ENCODE measurements at regions not wholly inside any gene's neighbourhood (a gene's known extent, or its start where the extent isn't known, plus 50 kb on each side); places are given as distances from the start of the nearest gene placed in this dataset.
A peak's percentile ranks its signal among the peaks of the same experiment; 100 is the strongest.

DNA sequence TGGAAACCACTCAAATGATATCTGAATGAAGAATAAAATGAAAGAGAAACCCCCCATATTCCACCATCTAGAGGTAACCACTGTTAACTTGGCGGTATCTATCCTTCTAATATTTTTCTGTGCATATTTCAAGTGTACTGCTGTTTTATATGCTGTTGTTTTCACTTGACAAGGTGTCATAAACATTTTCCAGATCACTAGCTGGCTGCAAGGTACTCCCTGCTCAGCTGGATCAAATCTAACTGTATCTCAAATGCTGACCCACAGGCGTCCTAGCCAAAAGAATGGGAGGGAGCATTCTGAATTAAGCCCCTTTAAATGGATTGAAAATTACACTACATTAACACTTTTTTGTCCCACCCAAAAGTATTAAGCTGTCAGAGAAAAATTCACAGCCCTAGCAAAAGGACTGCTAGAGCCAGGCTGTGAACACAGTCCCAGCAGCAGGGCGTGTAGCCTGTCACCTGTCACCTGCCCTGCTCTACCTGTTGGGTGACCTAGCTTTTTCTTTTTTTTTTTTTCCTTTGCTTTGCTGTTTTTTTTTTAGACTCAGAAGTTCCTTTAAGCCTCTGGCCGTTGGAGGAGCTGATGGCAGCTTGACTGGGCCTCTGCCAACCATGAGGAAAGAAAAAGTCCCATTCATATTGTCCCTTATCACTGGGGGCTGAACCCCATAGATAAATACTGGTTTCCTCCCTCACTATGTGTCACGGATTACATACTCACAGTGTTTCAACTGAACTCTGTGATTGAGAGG is 93.7 kb upstream of the TSC22D2 start:
- no peak for DNase-seq
- H3K27ac ChIP-seq (ENCODE audit: low read depth in 1 of 2, low read length in 2 of 2), result no peak overlapping the region
- TF ChIP-seq, protein P1, sequence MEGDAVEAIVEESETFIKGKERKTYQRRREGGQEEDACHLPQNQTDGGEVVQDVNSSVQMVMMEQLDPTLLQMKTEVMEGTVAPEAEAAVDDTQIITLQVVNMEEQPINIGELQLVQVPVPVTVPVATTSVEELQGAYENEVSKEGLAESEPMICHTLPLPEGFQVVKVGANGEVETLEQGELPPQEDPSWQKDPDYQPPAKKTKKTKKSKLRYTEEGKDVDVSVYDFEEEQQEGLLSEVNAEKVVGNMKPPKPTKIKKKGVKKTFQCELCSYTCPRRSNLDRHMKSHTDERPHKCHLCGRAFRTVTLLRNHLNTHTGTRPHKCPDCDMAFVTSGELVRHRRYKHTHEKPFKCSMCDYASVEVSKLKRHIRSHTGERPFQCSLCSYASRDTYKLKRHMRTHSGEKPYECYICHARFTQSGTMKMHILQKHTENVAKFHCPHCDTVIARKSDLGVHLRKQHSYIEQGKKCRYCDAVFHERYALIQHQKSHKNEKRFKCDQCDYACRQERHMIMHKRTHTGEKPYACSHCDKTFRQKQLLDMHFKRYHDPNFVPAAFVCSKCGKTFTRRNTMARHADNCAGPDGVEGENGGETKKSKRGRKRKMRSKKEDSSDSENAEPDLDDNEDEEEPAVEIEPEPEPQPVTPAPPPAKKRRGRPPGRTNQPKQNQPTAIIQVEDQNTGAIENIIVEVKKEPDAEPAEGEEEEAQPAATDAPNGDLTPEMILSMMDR (IDR thresholded peaks at IDR 0.05), result no peak
- H2AFZ ChIP-seq (ENCODE audit: insufficient read depth, low read depth, low read length, poor library complexity, severe bottlenecking), result no peak overlapping the region
- H3K27me3 ChIP-seq (ENCODE audit: control insufficient read depth in 2 of 2, insufficient read depth in 2 of 2, low read length in 2 of 2), result no peaks in the 10 kb centered on the region
- H3K36me3 Mint-ChIP-seq, result no peaks in the 10 kb centered on the region
- H3K4me2 ChIP-seq (replicated peaks; ENCODE audit: extremely low read depth, low read length, poor library complexity, severe bottlenecking), result no peak overlapping the region
- no peaks in the 10 kb centered on the region for H3K4me1 ChIP-seq (ENCODE audit: control insufficient read depth in 1 of 2, insufficient read depth in 2 of 2, low read length in 2 of 2)
- H3K4me3 ChIP-seq (replicated peaks in 1 of 3; ENCODE audit: low read depth in 2 of 3, low read length in 3 of 3), result no peak overlapping the region
- H3K27ac Mint-ChIP-seq, result no peak overlapping the region
- H4K20me1 ChIP-seq (ENCODE audit: insufficient read depth, low read length), result no peaks in the 10 kb centered on the region
- peaks cover 0 to 2% (median 0%) of the 10 kb centered on the region in 7 donors for H3K9me3 Mint-ChIP-seq
- no peaks in the 10 kb centered on the region for H3K36me3 ChIP-seq (replicated peaks in 1 of 2; ENCODE audit: control insufficient read depth in 1 of 2, insufficient read depth in 2 of 2, low read length in 2 of 2)
- H3K4me3 Mint-ChIP-seq, result no peak overlapping the region
- intact Hi-C loops (cut with micrococcal nuclease), result no loop called here
- H3K4me1 Mint-ChIP-seq, result no peaks in the 10 kb centered on the region
- peaks cover 0 to 2% (median 0%) of the 10 kb centered on the region in 3 donors for H3K27me3 Mint-ChIP-seq (ENCODE audit: low read depth in 3 of 3)
- WGBS (ENCODE audit: insufficient coverage), result 100% methylated on average over 1 of the region's 5 CpGs
- H3K79me2 ChIP-seq (ENCODE audit: insufficient read depth, low read length), result no peaks in the 10 kb centered on the region
- H3K9ac ChIP-seq (ENCODE audit: insufficient read depth, low read length, poor library complexity, severe bottlenecking), result no peak overlapping the region
- H3K9me3 ChIP-seq (replicated peaks in 1 of 2; ENCODE audit: control insufficient read depth in 1 of 2, insufficient read depth in 1 of 2, low read length in 2 of 2), result no peaks in the 10 kb centered on the region

- H3K27me3 Mint-ChIP-seq (ENCODE audit: low read depth in 3 of 3), result peaks cover 0 to 3% (median 2%) of the 10 kb centered on the region in 3 donors
- no peak overlapping the region for H3K4me2 ChIP-seq (replicated peaks; ENCODE audit: extremely low read depth, low read length, poor library complexity, severe bottlenecking)
- H3K4me3 Mint-ChIP-seq, result no peak overlapping the region
- H3K36me3 Mint-ChIP-seq, result no peaks in the 10 kb centered on the region
- TF ChIP-seq, protein P1 (IDR thresholded peaks at IDR 0.05), result peak; percentile 2
- no CpG with 5 or more reads among the region's 1 CpG for WGBS (ENCODE audit: insufficient coverage)
- H3K27me3 ChIP-seq (ENCODE audit: control insufficient read depth in 2 of 2, insufficient read depth in 2 of 2, low read length in 2 of 2), result no peaks in the 10 kb centered on the region
- DNase-seq, result no peak
- H3K79me2 ChIP-seq (ENCODE audit: insufficient read depth, low read length), result no peaks in the 10 kb centered on the region
- peaks cover 0 to 2% (median 0%) of the 10 kb centered on the region in 7 donors for H3K9me3 Mint-ChIP-seq
- no peaks in the 10 kb centered on the region for H4K20me1 ChIP-seq (ENCODE audit: insufficient read depth, low read length)
- H3K27ac ChIP-seq (ENCODE audit: low read depth in 1 of 2, low read length in 2 of 2), result no peak overlapping the region
- no peak overlapping the region for H3K27ac Mint-ChIP-seq
- no peaks in the 10 kb centered on the region for H3K36me3 ChIP-seq (replicated peaks in 1 of 2; ENCODE audit: control insufficient read depth in 1 of 2, insufficient read depth in 2 of 2, low read length in 2 of 2)
- H3K9ac ChIP-seq (ENCODE audit: insufficient read depth, low read length, poor library complexity, severe bottlenecking), result no peak overlapping the region
- H3K4me3 ChIP-seq (replicated peaks in 1 of 3; ENCODE audit: low read depth in 2 of 3, low read length in 3 of 3), result no peak overlapping the region
- intact Hi-C loops (cut with micrococcal nuclease), result no loop called here
- H3K4me1 Mint-ChIP-seq, result no peaks in the 10 kb centered on the region
- no peaks in the 10 kb centered on the region for H3K4me1 ChIP-seq (ENCODE audit: control insufficient read depth in 1 of 2, insufficient read depth in 2 of 2, low read length in 2 of 2)
- no peaks in the 10 kb centered on the region for H3K9me3 ChIP-seq (replicated peaks in 1 of 2; ENCODE audit: control insufficient read depth in 1 of 2, insufficient read depth in 1 of 2, low read length in 2 of 2)
- no peak overlapping the region for H2AFZ ChIP-seq (ENCODE audit: insufficient read depth, low read depth, low read length, poor library complexity, severe bottlenecking)
Measured at GRCh38 chr3:150312018-150312657, 96.0 kb upstream of the TSC22D2 start.

All from CD14-positive monocyte (primary cell).